ENCODE measurements at regions not wholly inside any gene's neighbourhood (a gene's known extent, or its start where the extent isn't known, plus 50 kb on each side); places are given as distances from the start of the nearest gene placed in this dataset.
"Not testable (repeated sequence)": the region's sequence is repeated elsewhere in the genome, so short reads cannot be mapped to it uniquely, and the experiment has no call there.

DNA sequence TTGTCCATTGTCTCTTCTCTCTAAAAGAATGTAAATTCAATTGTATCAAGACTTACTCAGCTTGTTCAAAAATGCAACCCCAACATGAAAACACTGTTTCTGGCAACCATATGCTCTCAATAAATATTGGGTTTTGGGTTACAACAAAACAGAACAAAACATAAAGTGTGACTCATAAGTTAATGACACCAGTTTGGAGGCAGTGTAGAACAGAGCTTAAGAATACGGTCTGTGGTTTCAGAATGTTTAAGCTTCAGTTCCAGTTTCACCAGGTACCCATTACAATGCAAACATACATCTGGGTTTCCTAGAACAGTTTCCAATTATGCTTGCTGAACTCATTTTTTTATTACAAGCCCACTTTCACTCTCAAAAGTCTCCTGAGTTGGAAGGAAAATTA is 285.8 kb upstream of the PCDH9 start:
- no peak overlapping the region for H3K27ac ChIP-seq
- no peak overlapping the region for H3K9ac ChIP-seq (ENCODE audit: insufficient read length)
- no peak for DNase-seq (ENCODE audit: low read depth, low spot score)
- H3K36me3 ChIP-seq (ENCODE audit: insufficient read depth, low read length), result no peaks in the 10 kb centered on the region
- no peaks in the 10 kb centered on the region for H3K9me3 ChIP-seq (ENCODE audit: low read depth, low read length)
- no peak for TF ChIP-seq POLR2AphosphoS5 (IDR thresholded peaks at IDR 0.05; ENCODE audit: borderline replicate concordance, low read depth, low read length)
- no peak for TF ChIP-seq FOXP2 (optimal IDR thresholded peaks at IDR 0.05; ENCODE audit: control extremely low read depth, extremely low read length, insufficient read depth)
- TF ChIP-seq EZH2 (IDR thresholded peaks at IDR 0.05), result no peak
- no peak overlapping the region for H3K4me3 ChIP-seq

DNA sequence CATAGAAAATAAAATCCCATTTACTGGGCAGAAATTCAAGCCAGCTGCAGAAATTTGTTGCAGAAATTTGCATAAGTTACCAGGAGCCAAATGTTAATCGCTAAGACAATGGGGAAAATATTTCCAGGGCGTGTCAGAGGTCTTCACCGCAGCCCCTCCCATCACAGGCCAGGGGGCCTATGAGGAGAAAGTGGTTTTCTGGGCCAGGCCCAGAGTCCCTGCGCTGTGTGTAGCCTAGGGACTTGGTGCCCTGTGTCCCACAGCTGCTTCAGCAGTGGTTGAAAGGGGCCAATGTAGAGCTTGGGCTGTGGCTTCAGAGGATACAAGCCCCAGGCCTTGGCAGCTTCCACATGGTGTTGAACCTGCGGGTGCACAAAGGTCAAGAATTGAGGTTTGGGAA is 278.9 kb upstream of the PCDH9 start:
- H3K9ac ChIP-seq (ENCODE audit: insufficient read length), result no peak overlapping the region
- no peak for DNase-seq (ENCODE audit: low read depth, low spot score)
- TF ChIP-seq FOXP2 (optimal IDR thresholded peaks at IDR 0.05; ENCODE audit: control extremely low read depth, extremely low read length, insufficient read depth) (no peak), EZH2 (IDR thresholded peaks at IDR 0.05) (no peak), POLR2AphosphoS5 (IDR thresholded peaks at IDR 0.05; ENCODE audit: borderline replicate concordance, low read depth, low read length) (no peak)
- no peak overlapping the region for H3K27ac ChIP-seq
- H3K36me3 ChIP-seq (ENCODE audit: insufficient read depth, low read length), result no peaks in the 10 kb centered on the region
- no peak overlapping the region for H3K4me3 ChIP-seq
- H3K9me3 ChIP-seq (ENCODE audit: low read depth, low read length), result no peaks in the 10 kb centered on the region

DNA sequence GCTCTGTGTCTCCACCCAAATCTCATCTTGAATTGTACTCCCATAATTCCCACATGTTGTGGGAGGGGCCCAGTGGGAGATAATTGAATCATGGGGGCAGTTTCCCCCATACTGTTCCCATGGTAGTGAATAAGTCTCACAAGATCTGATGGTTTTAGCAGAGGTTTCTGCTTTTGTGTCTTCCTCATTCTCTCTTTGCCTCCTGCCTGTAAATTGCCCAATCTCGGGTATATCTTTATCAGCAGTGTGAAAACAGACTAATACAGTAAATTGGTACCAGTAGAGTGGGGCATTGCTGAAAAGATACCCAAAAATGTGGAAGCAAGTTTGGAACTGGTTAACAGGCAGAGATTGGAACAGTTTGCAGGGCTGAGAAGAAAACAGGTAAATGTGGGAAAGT is 278.1 kb upstream of the PCDH9 start:
- not testable (repeated sequence) for H3K4me3 ChIP-seq; H3K9me3 ChIP-seq (ENCODE audit: low read depth, low read length); H3K36me3 ChIP-seq (ENCODE audit: insufficient read depth, low read length); H3K27ac ChIP-seq; H3K9ac ChIP-seq (ENCODE audit: insufficient read length); DNase-seq (ENCODE audit: low read depth, low spot score)

DNA sequence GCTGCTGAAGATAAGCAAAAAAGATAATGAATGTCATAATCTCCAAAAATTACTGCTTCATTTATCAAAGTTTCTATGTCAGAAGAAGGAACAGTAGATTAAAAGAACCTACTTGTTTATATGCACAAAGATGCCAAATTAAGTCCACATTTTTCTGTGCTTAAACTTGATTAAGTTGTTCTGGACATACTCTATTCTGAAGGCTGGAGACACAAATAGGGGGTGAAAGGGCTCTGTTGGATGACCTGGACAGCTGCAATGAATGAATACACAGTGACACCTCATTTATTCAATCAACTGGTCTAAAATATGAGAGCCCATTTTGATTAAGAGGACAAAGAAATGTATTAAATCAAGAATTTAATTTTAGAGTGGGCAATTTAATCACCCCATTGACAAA is 276.3 kb upstream of the PCDH9 start:
- no peak for TF ChIP-seq POLR2AphosphoS5 (IDR thresholded peaks at IDR 0.05; ENCODE audit: borderline replicate concordance, low read depth, low read length)
- TF ChIP-seq FOXP2 (optimal IDR thresholded peaks at IDR 0.05; ENCODE audit: control extremely low read depth, extremely low read length, insufficient read depth), result no peak
- no peak overlapping the region for H3K9ac ChIP-seq (ENCODE audit: insufficient read length)
- H3K4me3 ChIP-seq, result no peak overlapping the region
- H3K36me3 ChIP-seq (ENCODE audit: insufficient read depth, low read length), result no peaks in the 10 kb centered on the region
- DNase-seq (ENCODE audit: low read depth, low spot score), result no peak
- no peak overlapping the region for H3K27ac ChIP-seq
- H3K9me3 ChIP-seq (ENCODE audit: low read depth, low read length), result no peaks in the 10 kb centered on the region

DNA sequence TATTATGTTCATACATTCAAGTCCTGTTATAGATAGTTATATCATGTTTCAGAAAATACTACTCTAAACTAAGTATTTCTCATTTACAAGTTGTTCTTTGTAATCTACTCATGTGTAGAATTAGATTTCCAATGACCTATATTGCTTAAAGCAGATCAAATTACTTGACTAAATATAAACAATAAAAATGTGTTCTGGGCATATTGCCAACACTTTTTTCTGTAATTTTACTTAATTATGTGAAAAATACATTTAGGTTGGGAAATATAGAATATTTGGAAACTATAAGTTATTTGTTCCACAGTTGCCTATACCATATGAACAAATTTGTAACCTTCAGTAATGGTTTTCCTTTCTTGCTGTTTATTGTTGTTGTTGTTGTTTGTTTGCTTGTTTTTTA is 275.2 kb upstream of the PCDH9 start:
- no peak for DNase-seq (ENCODE audit: low read depth, low spot score)
- Histone ChIP-seq H3K4me3 (no peak overlapping the region), H3K9ac (ENCODE audit: insufficient read length) (no peak overlapping the region), H3K36me3 (ENCODE audit: insufficient read depth, low read length) (no peaks in the 10 kb centered on the region), H3K27ac (no peak overlapping the region), H3K9me3 (ENCODE audit: low read depth, low read length) (no peaks in the 10 kb centered on the region)
- TF ChIP-seq EZH2 (IDR thresholded peaks at IDR 0.05), result no peak
- no peak for TF ChIP-seq FOXP2 (optimal IDR thresholded peaks at IDR 0.05; ENCODE audit: control extremely low read depth, extremely low read length, insufficient read depth)
- TF ChIP-seq POLR2AphosphoS5 (IDR thresholded peaks at IDR 0.05; ENCODE audit: borderline replicate concordance, low read depth, low read length), result no peak

DNA sequence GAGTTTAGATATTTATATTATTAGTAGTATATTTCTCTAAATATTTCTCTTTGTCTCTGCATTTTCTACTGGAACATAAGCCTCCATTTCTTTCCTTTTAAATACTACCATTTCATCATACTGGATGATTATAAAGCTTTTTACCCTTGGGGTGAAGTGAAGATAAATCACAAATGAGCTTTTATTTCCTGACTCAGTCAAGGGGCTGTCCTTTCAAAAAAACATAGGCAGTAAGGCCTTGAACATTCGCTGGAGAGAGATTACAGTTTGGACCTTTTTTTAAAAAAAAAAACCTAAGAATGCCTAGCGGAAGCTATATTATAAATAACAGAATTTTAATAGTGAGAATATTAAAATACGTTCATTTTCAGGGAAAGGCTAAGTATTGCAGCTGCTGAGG is 268.8 kb upstream of the PCDH9 start:
- DNase-seq (ENCODE audit: low read depth, low spot score), result no peak
- H3K4me3 ChIP-seq, result no peak overlapping the region
- H3K27ac ChIP-seq, result peak overlapping the region; percentile 85
- H3K36me3 ChIP-seq (ENCODE audit: insufficient read depth, low read length), result no peaks in the 10 kb centered on the region
- TF ChIP-seq POLR2AphosphoS5 (IDR thresholded peaks at IDR 0.05; ENCODE audit: borderline replicate concordance, low read depth, low read length) (no peak), FOXP2 (optimal IDR thresholded peaks at IDR 0.05; ENCODE audit: control extremely low read depth, extremely low read length, insufficient read depth) (no peak)
- no peaks in the 10 kb centered on the region for H3K9me3 ChIP-seq (ENCODE audit: low read depth, low read length)
- peak overlapping the region; percentile 24 for H3K9ac ChIP-seq (ENCODE audit: insufficient read length)

DNA sequence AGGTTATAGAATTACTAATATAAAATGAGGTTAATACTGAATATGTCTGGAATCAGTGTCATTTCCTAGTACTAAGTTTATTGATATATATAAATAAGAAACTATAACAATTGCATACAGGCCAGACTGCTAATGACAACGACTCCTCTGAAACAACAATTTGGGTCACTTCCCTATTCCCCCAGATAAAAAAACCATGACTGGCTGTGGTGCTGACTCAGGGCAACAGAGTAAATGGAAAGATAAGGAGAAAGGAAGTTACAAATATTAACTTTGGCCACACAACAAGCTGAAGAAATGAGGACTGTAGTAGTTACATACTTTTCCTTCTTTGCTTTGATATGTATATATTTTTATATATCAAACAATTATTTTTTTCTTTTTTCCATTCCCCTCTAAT is 263.7 kb upstream of the PCDH9 start:
- no peak for DNase-seq (ENCODE audit: low read depth, low spot score)
- no peak overlapping the region for H3K9ac ChIP-seq (ENCODE audit: insufficient read length)
- H3K27ac ChIP-seq, result no peak overlapping the region
- no peaks in the 10 kb centered on the region for H3K9me3 ChIP-seq (ENCODE audit: low read depth, low read length)
- H3K36me3 ChIP-seq (ENCODE audit: insufficient read depth, low read length), result no peaks in the 10 kb centered on the region
- no peak overlapping the region for H3K4me3 ChIP-seq
- TF ChIP-seq EZH2 (IDR thresholded peaks at IDR 0.05) (no peak), FOXP2 (optimal IDR thresholded peaks at IDR 0.05; ENCODE audit: control extremely low read depth, extremely low read length, insufficient read depth) (no peak), POLR2AphosphoS5 (IDR thresholded peaks at IDR 0.05; ENCODE audit: borderline replicate concordance, low read depth, low read length) (no peak)

DNA sequence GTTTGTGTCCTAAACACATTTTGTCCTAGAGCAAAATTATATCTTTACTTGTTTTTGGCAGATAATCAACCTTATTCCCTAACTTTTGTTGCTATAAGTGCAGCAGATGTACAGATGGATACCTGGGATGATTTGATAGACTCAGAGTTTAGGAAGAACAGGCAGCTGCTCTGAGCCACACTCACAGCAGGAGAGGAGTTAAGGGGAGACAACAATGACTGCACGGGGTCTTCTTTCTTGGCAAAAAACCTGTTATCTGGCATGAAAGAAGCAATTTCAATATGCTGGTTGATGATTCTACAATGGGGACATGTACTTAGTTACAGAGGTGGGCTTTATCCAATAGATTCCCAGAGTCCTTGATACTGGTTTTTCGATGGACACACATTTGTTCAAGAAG is 258.9 kb upstream of the PCDH9 start:
- H3K27ac ChIP-seq, result no peak overlapping the region
- TF ChIP-seq EZH2 (IDR thresholded peaks at IDR 0.05) (no peak), FOXP2 (optimal IDR thresholded peaks at IDR 0.05; ENCODE audit: control extremely low read depth, extremely low read length, insufficient read depth) (no peak), POLR2AphosphoS5 (IDR thresholded peaks at IDR 0.05; ENCODE audit: borderline replicate concordance, low read depth, low read length) (no peak)
- H3K9me3 ChIP-seq (ENCODE audit: low read depth, low read length), result no peaks in the 10 kb centered on the region
- H3K9ac ChIP-seq (ENCODE audit: insufficient read length), result no peak overlapping the region
- H3K4me3 ChIP-seq, result no peak overlapping the region
- H3K36me3 ChIP-seq (ENCODE audit: insufficient read depth, low read length), result no peaks in the 10 kb centered on the region
- no peak for DNase-seq (ENCODE audit: low read depth, low spot score)

DNA sequence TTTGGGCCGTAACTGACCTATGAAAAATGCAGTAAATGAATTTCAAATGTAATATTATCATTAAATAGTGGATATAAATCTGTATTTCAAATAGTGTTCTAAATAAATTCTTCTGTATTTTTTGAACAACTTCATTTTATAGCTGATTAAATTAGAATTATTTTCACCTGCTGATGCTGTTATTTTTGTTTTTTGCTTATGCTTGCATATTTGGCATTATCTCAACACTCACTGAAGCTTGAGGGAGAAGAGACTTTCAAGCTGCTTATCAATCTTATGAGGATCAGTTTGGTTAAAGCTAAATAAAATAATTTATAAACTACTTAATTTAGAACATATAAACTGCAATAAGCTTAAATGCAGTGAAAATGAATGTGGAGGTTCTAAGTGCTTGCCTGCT is 251.3 kb upstream of the PCDH9 start:
- no peak overlapping the region for H3K27ac ChIP-seq
- no peak for DNase-seq (ENCODE audit: low read depth, low spot score)
- H3K36me3 ChIP-seq (ENCODE audit: insufficient read depth, low read length), result no peaks in the 10 kb centered on the region
- no peak overlapping the region for H3K4me3 ChIP-seq
- H3K9ac ChIP-seq (ENCODE audit: insufficient read length), result no peak overlapping the region
- TF ChIP-seq EZH2 (IDR thresholded peaks at IDR 0.05), result no peak
- TF ChIP-seq FOXP2 (optimal IDR thresholded peaks at IDR 0.05; ENCODE audit: control extremely low read depth, extremely low read length, insufficient read depth), result no peak
- TF ChIP-seq POLR2AphosphoS5 (IDR thresholded peaks at IDR 0.05; ENCODE audit: borderline replicate concordance, low read depth, low read length), result no peak
- H3K9me3 ChIP-seq (ENCODE audit: low read depth, low read length), result no peaks in the 10 kb centered on the region; the same call in 1 of the 2 replicates

Data from SK-N-MC (cell line).